Prostate gland (tissue), 2 donors: ENCODE measurements at regions not wholly inside any gene's neighbourhood (a gene's known extent, or its start where the extent isn't known, plus 50 kb on each side); places are given as distances from the start of the nearest gene placed in this dataset.
"Not testable (repeated sequence)": the region's sequence is repeated elsewhere in the genome, so short reads cannot be mapped to it uniquely, and the experiment has no call there.

ENCODE experiments used
- DNase-seq: peaks from one replicate; pipeline ENCODE4 v3.0.0-alpha.2; 2019; ENCODE audit warnings: low spot score
- H3K27ac ChIP-seq, 2 donors: fragments of 200-600 bp; sonication (generic); 2 replicates each; pipeline ENCODE4 v1.5.1; 2017 to 2019
- H3K27me3 ChIP-seq: fragments of 200-600 bp; sonication (generic); replicated peaks from 2 replicates; pipeline ENCODE4 v1.5.1; 2019; ENCODE audit not compliant: insufficient read depth
- H3K36me3 ChIP-seq, 2 donors: fragments of 200-600 bp; sonication (generic); 1 replicate in 1 of 2; 2 replicates in 1 of 2; pipeline versions ENCODE4 v1.5.1 to v1.8.1; 2017 to 2019
- H3K4me1 ChIP-seq: fragments of 200-600 bp; sonication (generic); replicated peaks from 2 replicates; pipeline ENCODE4 v1.5.1; 2019
- H3K4me3 ChIP-seq, 2 donors: fragments of 200-600 bp; sonication (generic); 2 replicates each; pipeline ENCODE4 v1.5.1; 2017 to 2019
- H3K9me3 ChIP-seq: fragments of 200-600 bp; sonication (generic); 2 replicates; pipeline ENCODE4 v1.5.1; 2017
- CTCF ChIP-seq, 4 experiments: fragments of 200-600 bp in 2 of 4; fragments of 450-650 bp in 2 of 4; sonication (generic) in 2 of 4; IDR thresholded peaks; 1 replicate in 3 of 4; 2 replicates in 1 of 4; pipeline ENCODE4 v1.5.1; 2016 to 2019; ENCODE audit warnings: antibody characterized with exemption in 4 of 4, mild to moderate bottlenecking in 2 of 4, moderate library complexity in 2 of 4
- POLR2A ChIP-seq: fragments of 450-650 bp; IDR thresholded peaks from one replicate; pipeline ENCODE4 v1.6.1; 2016; ENCODE audit warnings: antibody characterized with exemption, mild to moderate bottlenecking
- POLR2AphosphoS5 ChIP-seq: sonication (generic); formaldehyde crosslinking; IDR thresholded peaks from one replicate; pipeline ENCODE4 v1.6.1; 2017; ENCODE audit warnings: antibody characterized with exemption
- WGBS: methylation state at CpG from one replicate; pipeline ENCODE4 v1.1.5; 2018; 5-methylcytosine and 5-hydroxymethylcytosine counted together
- intact Hi-C: fragments of 100-400 bp; cut with DNase I; formaldehyde crosslinking; loops from one replicate; pipeline ENCODE4 v1.14.2; 2022

GRCh38 chr5:67921004-67921601 is 294.5 kb upstream of the PIK3R1 start:
- H3K27me3 ChIP-seq: no peaks in the 10 kb centered on the region
- no peak overlapping the region for H3K27ac ChIP-seq
- no peak for TF ChIP-seq CTCF (IDR thresholded peaks at IDR 0.05)
- TF ChIP-seq POLR2A: no peak
- TF ChIP-seq POLR2AphosphoS5: peak; percentile 28
- WGBS: 44% methylated on average over 8 of the region's 8 CpGs
- intact Hi-C loops: no loop called here
- no peak overlapping the region for H3K4me3 ChIP-seq
- DNase-seq: peak; percentile 18
- H3K9me3 ChIP-seq: no peaks in the 10 kb centered on the region
- H3K36me3 ChIP-seq: no peaks in the 10 kb centered on the region
- no peaks in the 10 kb centered on the region for H3K4me1 ChIP-seq

DNA sequence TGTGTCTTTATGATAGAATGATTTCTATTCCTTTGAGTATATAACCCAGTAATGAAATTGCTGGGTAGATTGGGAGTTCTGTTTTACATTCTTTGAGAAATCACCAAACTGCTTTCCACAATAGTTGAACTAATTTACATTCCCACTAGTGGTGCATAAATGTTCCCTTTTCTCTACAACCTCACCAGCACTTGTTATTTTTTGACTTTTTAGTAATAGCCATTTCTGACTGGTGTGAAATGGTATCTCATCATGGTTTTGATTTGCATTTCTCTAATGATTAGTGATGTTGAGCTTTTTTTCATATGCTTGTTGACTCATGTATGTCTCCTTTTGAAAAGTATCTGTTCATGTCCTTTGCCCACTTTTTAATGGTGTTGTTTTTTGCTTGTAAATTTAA is 296.0 kb upstream of the PIK3R1 start:
- H3K4me3 ChIP-seq, DNase-seq, H3K36me3 ChIP-seq: not testable (repeated sequence)

DNA sequence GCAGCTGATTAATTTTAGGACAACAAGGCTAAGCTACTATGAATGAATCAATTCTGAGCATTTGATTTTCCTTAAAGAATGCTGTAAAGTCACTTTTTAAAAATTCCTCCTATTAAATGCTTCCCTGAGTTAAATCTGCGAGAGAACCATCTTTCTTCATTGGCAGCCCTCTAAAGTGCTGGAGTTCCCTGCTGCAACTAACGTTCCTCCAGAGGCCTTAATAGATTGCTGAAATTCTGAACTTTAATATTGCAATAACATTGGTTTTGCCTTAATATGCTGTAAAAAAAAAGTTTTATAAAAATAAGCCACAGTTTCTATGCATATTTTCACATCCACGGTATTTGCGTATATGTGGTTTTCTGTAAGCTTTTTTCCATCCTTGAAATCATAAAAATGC is 298.0 kb upstream of the PIK3R1 start:
- WGBS: 91% methylated on average over 4 of the region's 4 CpGs
- Histone ChIP-seq H3K36me3 (no peaks in the 10 kb centered on the region), H3K9me3 (no peaks in the 10 kb centered on the region), H3K4me3 (no peak overlapping the region), H3K27ac (no peak overlapping the region), H3K4me1 (no peaks in the 10 kb centered on the region), H3K27me3 (no peaks in the 10 kb centered on the region)
- intact Hi-C loops: no loop called here
- no peak for DNase-seq
- no peak for TF ChIP-seq POLR2A

More for the DNA sequence above, 296.0 kb upstream of the PIK3R1 start:
- intact Hi-C loops, H3K4me1 ChIP-seq, H3K27ac ChIP-seq, H3K9me3 ChIP-seq, H3K27me3 ChIP-seq: not testable (repeated sequence)

DNA sequence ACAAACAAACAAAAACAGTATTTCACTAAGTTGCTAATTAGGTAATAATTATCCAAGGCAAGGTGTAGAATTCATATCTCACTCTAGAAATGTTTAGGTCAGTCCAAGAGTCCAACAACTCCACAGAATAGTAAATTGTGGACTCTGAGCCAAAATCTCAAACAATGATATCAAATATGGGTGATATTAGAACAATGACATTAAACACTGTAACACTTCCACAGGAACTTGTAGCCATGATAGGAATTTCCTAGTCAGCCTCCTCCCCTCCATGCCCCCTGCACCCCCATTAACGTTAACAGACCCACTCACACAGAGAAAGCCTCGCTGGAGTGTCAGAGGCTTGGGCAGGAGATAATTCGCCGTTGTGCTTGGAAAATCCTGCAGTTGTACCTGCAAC is 305.0 kb upstream of the PIK3R1 start:
- DNase-seq: no peak
- no peaks in the 10 kb centered on the region for H3K27me3 ChIP-seq
- intact Hi-C loops: no loop called here
- no peaks in the 10 kb centered on the region for H3K9me3 ChIP-seq
- no peak overlapping the region for H3K27ac ChIP-seq
- no peak for TF ChIP-seq POLR2A
- no peak for TF ChIP-seq POLR2AphosphoS5
- TF ChIP-seq CTCF (IDR thresholded peaks at IDR 0.05): no peak
- 87% methylated on average over 4 of the region's 4 CpGs for WGBS
- no peaks in the 10 kb centered on the region for H3K36me3 ChIP-seq
- H3K4me1 ChIP-seq: no peaks in the 10 kb centered on the region
- no peak overlapping the region for H3K4me3 ChIP-seq

DNA sequence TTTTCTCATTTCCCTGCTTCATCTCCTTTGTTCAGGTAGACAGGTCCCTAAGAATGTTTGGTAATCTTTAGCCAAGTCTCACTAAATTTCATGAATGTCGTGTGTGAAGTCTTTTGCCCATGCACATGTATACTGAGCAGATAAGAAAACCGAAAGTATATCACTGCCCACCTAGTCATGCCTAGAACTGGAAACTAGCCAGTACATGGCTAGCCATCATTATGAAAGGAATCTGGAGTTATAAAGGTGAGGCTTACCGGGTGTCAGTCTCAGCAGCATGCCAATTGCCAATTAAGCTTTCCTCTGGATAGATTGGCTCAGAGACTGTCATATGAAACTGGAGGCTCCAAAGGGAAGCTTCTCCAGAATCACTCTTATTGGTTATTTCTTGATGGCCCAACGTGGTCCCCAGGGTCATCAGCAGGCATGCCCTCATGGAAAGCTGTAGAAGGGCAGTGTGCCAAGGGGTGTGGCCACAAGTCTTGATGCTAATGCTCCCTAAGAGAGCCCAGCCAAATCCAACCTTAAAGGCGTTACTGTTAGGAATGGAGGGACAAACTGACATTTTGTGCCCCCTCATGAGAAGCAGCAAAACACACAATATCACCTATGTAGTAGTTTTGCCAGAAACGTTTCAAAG is 307.3 kb upstream of the PIK3R1 start:
- no peak overlapping the region for H3K27ac ChIP-seq
- H3K4me3 ChIP-seq: no peak overlapping the region
- no peak for TF ChIP-seq CTCF (IDR thresholded peaks at IDR 0.05)
- no peaks in the 10 kb centered on the region for H3K4me1 ChIP-seq
- intact Hi-C loops: no loop called here
- WGBS: 75% methylated on average over 6 of the region's 6 CpGs
- no peaks in the 10 kb centered on the region for H3K36me3 ChIP-seq
- H3K9me3 ChIP-seq: no peaks in the 10 kb centered on the region
- DNase-seq: no peak
- no peaks in the 10 kb centered on the region for H3K27me3 ChIP-seq

GRCh38 chr5:67904366-67904765 is 311.2 kb upstream of the PIK3R1 start:
- intact Hi-C loops: no loop called here
- H3K4me1 ChIP-seq: no peaks in the 10 kb centered on the region
- 90% methylated on average over 2 of the region's 2 CpGs for WGBS
- TF ChIP-seq CTCF (IDR thresholded peaks at IDR 0.05) (no peak), POLR2A (no peak), POLR2AphosphoS5 (no peak)
- H3K27ac ChIP-seq: no peak overlapping the region
- H3K4me3 ChIP-seq: no peak overlapping the region
- H3K9me3 ChIP-seq: no peaks in the 10 kb centered on the region
- no peaks in the 10 kb centered on the region for H3K36me3 ChIP-seq
- H3K27me3 ChIP-seq: no peaks in the 10 kb centered on the region
- no peak for DNase-seq
